ENCODE measurements at regions not wholly inside any gene's neighbourhood (a gene's known extent, or its start where the extent isn't known, plus 50 kb on each side); places are given as distances from the start of the nearest gene placed in this dataset.
A peak's percentile ranks its signal among the peaks of the same experiment; 100 is the strongest.
"Not testable (repeated sequence)": the region's sequence is repeated elsewhere in the genome, so short reads cannot be mapped to it uniquely, and the experiment has no call there.

GRCh38 chr1:148372731-148373130, 110.4 kb downstream of the PPIAL4G start:
- peaks cover 49% of the 10 kb centered on the region for H3K4me1 Mint-ChIP-seq (ENCODE audit: low read depth)
- DNase-seq = no peak
- peak overlapping the region; percentile 51 for H3K4me3 Mint-ChIP-seq
- no peaks in the 10 kb centered on the region for H3K9me3 Mint-ChIP-seq
- peak overlapping the region; percentile 92 for H3K27ac Mint-ChIP-seq
- H3K36me3 Mint-ChIP-seq (ENCODE audit: low read depth) = no peaks in the 10 kb centered on the region
- no peaks in the 10 kb centered on the region for H3K27me3 Mint-ChIP-seq

- H3K27me3 Mint-ChIP-seq; DNase-seq; H3K36me3 Mint-ChIP-seq (ENCODE audit: low read depth); H3K9me3 Mint-ChIP-seq: not testable (repeated sequence)
- Mint-ChIP-seq H3K27ac (peak overlapping the region; percentile 92), H3K4me3 (peak overlapping the region; percentile 51), H3K4me1 (ENCODE audit: low read depth) (peaks cover 51% of the 10 kb centered on the region)
Observed at GRCh38 chr1:148372051-148372726, 110.9 kb downstream of the PPIAL4G start.

DNA sequence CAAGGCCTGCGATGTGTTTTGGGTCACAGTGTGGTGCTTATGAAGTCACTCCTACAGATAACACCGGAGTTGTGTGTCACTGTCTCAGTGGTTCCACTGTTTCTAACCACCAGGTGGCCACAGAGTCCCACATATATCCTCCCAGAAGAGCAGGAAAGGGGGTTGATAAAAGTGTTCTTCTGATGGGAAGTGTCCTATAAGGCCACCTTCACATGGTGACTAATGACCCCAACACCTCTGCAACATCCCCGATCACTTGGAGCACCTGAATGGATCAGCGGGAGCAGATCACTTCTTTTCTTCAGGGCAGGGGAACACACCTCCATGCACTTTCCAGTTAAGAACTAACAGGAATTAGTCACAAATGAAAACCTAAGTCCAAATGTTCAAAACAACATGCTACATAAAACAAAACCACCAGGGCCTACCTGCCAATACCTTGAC, 111.5 kb downstream of the PPIAL4G start:
- H3K9me3 Mint-ChIP-seq = not testable (repeated sequence)

DNA sequence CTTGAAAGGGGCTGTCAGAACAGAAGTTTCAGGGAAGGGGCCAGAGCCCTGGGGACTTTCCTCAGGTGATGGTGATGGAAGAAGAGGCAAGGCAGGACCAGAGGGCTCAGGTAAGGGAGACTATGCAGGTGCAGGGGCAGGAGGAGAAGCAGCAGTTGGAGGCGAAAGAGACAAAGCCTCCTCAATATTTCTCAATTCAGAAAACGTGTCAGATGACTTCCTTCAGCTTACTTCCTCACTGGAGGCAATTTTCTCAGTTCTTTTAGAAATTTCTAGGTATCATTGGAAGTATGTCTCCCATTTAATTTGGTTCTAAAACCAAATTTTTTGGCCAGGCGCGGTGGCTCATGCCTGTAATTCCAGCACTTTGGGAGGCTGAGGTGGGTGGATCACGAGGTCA, 112.4 kb downstream of the PPIAL4G start:
- peaks cover 59% of the 10 kb centered on the region for H3K4me1 Mint-ChIP-seq (ENCODE audit: low read depth)
- peak overlapping the region; percentile 92 for H3K27ac Mint-ChIP-seq
- H3K9me3 Mint-ChIP-seq; H3K36me3 Mint-ChIP-seq (ENCODE audit: low read depth); DNase-seq; H3K27me3 Mint-ChIP-seq: not testable (repeated sequence)
- peak overlapping the region; percentile 38 for H3K4me3 Mint-ChIP-seq

More for the DNA sequence above, 111.5 kb downstream of the PPIAL4G start:
- peak overlapping the region; percentile 39 for H3K4me3 Mint-ChIP-seq
- H3K4me1 Mint-ChIP-seq (ENCODE audit: low read depth) = peaks cover 56% of the 10 kb centered on the region
- H3K36me3 Mint-ChIP-seq (ENCODE audit: low read depth); H3K27me3 Mint-ChIP-seq: not testable (repeated sequence)
- peak overlapping the region; percentile 92 for H3K27ac Mint-ChIP-seq
- peak; percentile 74 for DNase-seq

GRCh38 chr1:148367596-148367995, 115.5 kb downstream of the PPIAL4G start:
- H3K4me3 Mint-ChIP-seq = no peak overlapping the region
- H3K36me3 Mint-ChIP-seq (ENCODE audit: low read depth) = no peaks in the 10 kb centered on the region
- no peak for DNase-seq
- H3K4me1 Mint-ChIP-seq (ENCODE audit: low read depth) = peaks cover 71% of the 10 kb centered on the region
- no peaks in the 10 kb centered on the region for H3K9me3 Mint-ChIP-seq
- H3K27me3 Mint-ChIP-seq = no peaks in the 10 kb centered on the region
- H3K27ac Mint-ChIP-seq = no peak overlapping the region

DNA sequence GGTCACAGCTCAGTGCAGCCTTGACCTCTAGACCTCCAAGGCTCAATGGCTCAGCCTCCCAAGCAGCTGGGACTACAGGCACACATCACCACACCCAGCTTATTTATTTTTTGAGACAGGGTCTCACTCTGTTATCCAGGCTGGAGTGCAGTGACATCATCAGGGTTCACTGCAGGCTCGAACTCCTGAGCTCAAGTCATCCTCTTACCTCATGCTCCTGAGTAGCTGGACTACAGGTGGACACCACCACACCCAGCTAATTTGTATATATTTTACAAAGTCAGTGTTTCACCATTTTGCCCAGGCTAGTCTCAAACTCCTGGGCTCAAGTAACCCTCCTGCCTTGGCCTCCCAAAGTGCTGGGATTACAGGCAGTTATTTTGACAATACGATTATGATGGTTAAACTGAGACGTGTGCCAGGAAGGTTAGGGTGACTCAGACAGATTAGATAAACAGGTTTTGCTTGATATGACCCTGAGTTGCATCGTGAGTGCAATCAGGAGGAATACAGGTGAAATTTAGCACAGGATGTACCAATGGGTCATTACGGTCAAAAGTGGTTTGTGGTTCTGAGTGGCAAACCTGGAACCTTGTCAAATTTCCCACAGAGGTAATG, 116.9 kb downstream of the PPIAL4G start:
- not testable (repeated sequence) for H3K27me3 Mint-ChIP-seq; H3K4me3 Mint-ChIP-seq; H3K9me3 Mint-ChIP-seq; H3K36me3 Mint-ChIP-seq (ENCODE audit: low read depth); DNase-seq
- peak overlapping the region; percentile 52 for H3K27ac Mint-ChIP-seq
- peaks cover 71% of the 10 kb centered on the region for H3K4me1 Mint-ChIP-seq (ENCODE audit: low read depth)

- H3K36me3 Mint-ChIP-seq (ENCODE audit: low read depth); H3K27me3 Mint-ChIP-seq; DNase-seq; H3K4me3 Mint-ChIP-seq; H3K9me3 Mint-ChIP-seq: not testable (repeated sequence)
- H3K27ac Mint-ChIP-seq = peak overlapping the region; percentile 27
- H3K4me1 Mint-ChIP-seq (ENCODE audit: low read depth) = peaks cover 62% of the 10 kb centered on the region
Observed at GRCh38 chr1:148365151-148365550, 118.0 kb downstream of the PPIAL4G start.

DNA sequence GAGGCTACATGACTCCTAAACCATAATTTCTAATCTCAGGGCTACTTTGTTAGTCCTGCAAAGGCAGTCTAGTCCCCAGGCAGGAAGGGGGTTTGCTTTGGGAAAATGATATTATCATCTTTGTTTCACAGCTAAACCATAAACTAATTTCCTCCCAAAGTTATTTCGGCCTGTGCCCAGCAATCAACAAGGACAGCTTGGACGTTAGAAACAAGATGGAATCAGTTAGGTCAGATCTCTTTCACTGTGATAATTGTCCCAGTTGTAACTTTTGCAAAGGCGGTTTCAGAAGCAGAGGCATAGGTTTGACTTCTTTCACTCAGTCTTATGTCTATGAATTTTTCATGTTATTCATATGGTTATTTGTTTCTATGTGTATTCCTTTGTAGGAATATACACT, 119.1 kb downstream of the PPIAL4G start:
- peaks cover 57% of the 10 kb centered on the region for H3K4me1 Mint-ChIP-seq (ENCODE audit: low read depth)
- H3K27ac Mint-ChIP-seq; H3K27me3 Mint-ChIP-seq; H3K36me3 Mint-ChIP-seq (ENCODE audit: low read depth); H3K9me3 Mint-ChIP-seq; DNase-seq; H3K4me3 Mint-ChIP-seq: not testable (repeated sequence)

GRCh38 chr1:148363439-148363810, 119.7 kb downstream of the PPIAL4G start:
- H3K27ac Mint-ChIP-seq = peak overlapping the region; percentile 88
- peaks cover 57% of the 10 kb centered on the region for H3K4me1 Mint-ChIP-seq (ENCODE audit: low read depth)
- no peaks in the 10 kb centered on the region for H3K27me3 Mint-ChIP-seq
- H3K9me3 Mint-ChIP-seq = no peaks in the 10 kb centered on the region
- peak overlapping the region; percentile 67 for H3K4me3 Mint-ChIP-seq
- no peaks in the 10 kb centered on the region for H3K36me3 Mint-ChIP-seq (ENCODE audit: low read depth)
- no peak for DNase-seq

DNA sequence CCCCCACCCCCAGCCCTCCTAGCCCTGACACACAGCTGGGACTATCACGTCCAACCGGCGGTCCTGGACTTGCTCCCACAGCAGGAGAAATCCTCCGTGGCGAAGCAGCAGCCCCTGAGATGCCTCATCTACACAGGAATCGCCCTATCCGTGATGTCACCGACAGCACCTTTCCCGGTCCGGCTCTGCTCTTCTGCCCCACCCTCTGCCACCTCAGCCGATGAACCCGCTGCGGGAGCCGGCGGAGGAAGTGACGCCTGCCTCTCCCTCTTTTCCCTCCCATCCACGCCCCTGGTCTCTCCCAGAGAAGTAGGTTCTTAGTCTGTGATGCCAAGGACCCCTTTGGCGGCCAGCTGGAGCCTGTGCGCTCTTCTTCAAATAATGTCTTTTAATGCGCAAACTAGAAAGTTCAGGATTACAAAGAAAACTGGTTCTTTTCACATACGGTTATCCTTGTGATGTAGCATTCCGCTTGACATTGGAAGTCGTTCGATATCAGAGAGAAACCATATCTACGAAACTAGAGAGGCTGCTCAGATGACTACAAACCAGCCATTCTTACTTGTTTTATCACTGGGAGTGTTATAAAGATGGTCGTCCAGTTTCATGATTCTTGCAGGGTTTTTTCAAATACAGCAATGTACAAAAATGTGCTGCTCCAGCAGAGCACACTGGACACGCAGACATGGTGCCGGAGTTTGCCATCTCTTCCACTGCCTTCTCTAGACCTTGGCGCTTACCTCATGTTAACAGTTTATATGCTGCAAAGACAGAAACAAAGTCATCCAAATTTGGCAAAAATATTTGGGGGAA, 120.3 kb downstream of the PPIAL4G start:
- Mint-ChIP-seq H3K36me3 (ENCODE audit: low read depth) (no peaks in the 10 kb centered on the region), H3K4me1 (ENCODE audit: low read depth) (peaks cover 57% of the 10 kb centered on the region), H3K27ac (peak overlapping the region; percentile 88), H3K9me3 (no peaks in the 10 kb centered on the region), H3K27me3 (no peaks in the 10 kb centered on the region), H3K4me3 (peak overlapping the region; percentile 67)
- DNase-seq = peak; percentile 67

GRCh38 chr1:148362216-148362611, 120.9 kb downstream of the PPIAL4G start:
- Mint-ChIP-seq H3K4me1 (ENCODE audit: low read depth) (peaks cover 54% of the 10 kb centered on the region), H3K27me3 (no peaks in the 10 kb centered on the region), H3K9me3 (no peaks in the 10 kb centered on the region), H3K36me3 (ENCODE audit: low read depth) (no peaks in the 10 kb centered on the region), H3K27ac (peak overlapping the region; percentile 88), H3K4me3 (peak overlapping the region; percentile 67)
- DNase-seq = peak; percentile 61

GRCh38 chr1:148361427-148362215, 121.5 kb downstream of the PPIAL4G start:
- H3K27me3 Mint-ChIP-seq; H3K9me3 Mint-ChIP-seq; H3K36me3 Mint-ChIP-seq (ENCODE audit: low read depth): not testable (repeated sequence)
- DNase-seq = peak; percentile 75
- H3K4me1 Mint-ChIP-seq (ENCODE audit: low read depth) = peaks cover 50% of the 10 kb centered on the region
- peak overlapping the region; percentile 88 for H3K27ac Mint-ChIP-seq
- H3K4me3 Mint-ChIP-seq = peak overlapping the region; percentile 67

DNA sequence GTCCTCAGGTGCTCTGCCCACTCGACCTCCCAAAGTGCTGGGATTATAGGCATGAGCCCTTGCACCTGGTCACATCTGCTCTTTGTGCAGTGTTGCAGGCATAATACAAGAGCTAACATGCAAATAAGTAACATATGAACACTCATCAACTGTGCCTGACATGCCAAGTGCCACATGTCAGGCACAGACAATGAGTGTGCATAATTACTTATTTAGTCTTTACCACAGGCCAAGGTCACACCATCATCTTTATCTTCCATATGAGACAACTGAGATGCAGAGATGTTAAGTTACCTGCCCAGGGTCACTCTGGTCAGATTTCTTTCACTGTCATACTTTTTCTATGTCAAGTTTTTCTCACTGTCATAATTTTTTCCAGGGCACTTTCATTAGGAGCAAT, 126.1 kb downstream of the PPIAL4G start:
- H3K27ac Mint-ChIP-seq = no peak overlapping the region
- no peaks in the 10 kb centered on the region for H3K9me3 Mint-ChIP-seq
- H3K4me3 Mint-ChIP-seq = no peak overlapping the region
- H3K27me3 Mint-ChIP-seq = peaks cover 20% of the 10 kb centered on the region
- no peaks in the 10 kb centered on the region for H3K36me3 Mint-ChIP-seq (ENCODE audit: low read depth)
- DNase-seq = no peak
- H3K4me1 Mint-ChIP-seq (ENCODE audit: low read depth) = peaks cover 15% of the 10 kb centered on the region

GRCh38 chr1:148355976-148356375, 127.1 kb downstream of the PPIAL4G start:
- no peak overlapping the region for H3K4me3 Mint-ChIP-seq
- no peaks in the 10 kb centered on the region for H3K9me3 Mint-ChIP-seq
- no peak overlapping the region for H3K27ac Mint-ChIP-seq

More at GRCh38 chr1:148355976-148356375, 127.1 kb downstream of the PPIAL4G start:
- peaks cover 29% of the 10 kb centered on the region for H3K27me3 Mint-ChIP-seq
- H3K36me3 Mint-ChIP-seq (ENCODE audit: low read depth) = no peaks in the 10 kb centered on the region
- DNase-seq = no peak
- peaks cover 5% of the 10 kb centered on the region for H3K4me1 Mint-ChIP-seq (ENCODE audit: low read depth)
